Activated CD4-positive, alpha-beta T cell treated with anti-CD3 and anti-CD28 coated beads for 4 hours (primary cell): ENCODE measurements at regions not wholly inside any gene's neighbourhood (a gene's known extent, or its start where the extent isn't known, plus 50 kb on each side); places are given as distances from the start of the nearest gene placed in this dataset.
"Not testable (repeated sequence)": the region's sequence is repeated elsewhere in the genome, so short reads cannot be mapped to it uniquely, and the experiment has no call there.

ENCODE experiments used
- DNase-seq, 2 donors: peaks; one replicate each; pipeline ENCODE4 v3.0.0-alpha.2; 2020

GRCh38 chr11:38116616-38117015 is 1518.6 kb upstream of the RAG2 start:
- DNase-seq, result not testable (repeated sequence)

- not testable (repeated sequence) for DNase-seq
These were observed 1517.3 kb upstream of the RAG2 start for GRCh38 chr11:38115381-38115780.

- no peak for DNase-seq
These were observed 1502.9 kb upstream of the RAG2 start for GRCh38 chr11:38100836-38101462.

GRCh38 chr11:38095268-38095667 is 1497.2 kb upstream of the RAG2 start:
- DNase-seq, result no peak

- no peak for DNase-seq
These were observed 1491.7 kb upstream of the RAG2 start for GRCh38 chr11:38089726-38090125.

GRCh38 chr11:38060920-38061319 is 1462.9 kb upstream of the RAG2 start:
- DNase-seq, result no peak

GRCh38 chr11:38060136-38060535 is 1462.1 kb upstream of the RAG2 start:
- DNase-seq, result no peak

GRCh38 chr11:38046571-38047135 is 1448.6 kb upstream of the RAG2 start:
- no peak for DNase-seq

- no peak for DNase-seq
These were observed 1445.0 kb upstream of the RAG2 start for GRCh38 chr11:38043060-38043459.

GRCh38 chr11:38038777-38039176 is 1440.7 kb upstream of the RAG2 start:
- no peak for DNase-seq

- no peak for DNase-seq
These were observed 1421.2 kb upstream of the RAG2 start for GRCh38 chr11:38019072-38019775.

GRCh38 chr11:38014405-38014804 is 1416.4 kb upstream of the RAG2 start:
- DNase-seq, result no peak

- DNase-seq, result no peak
These were observed 1415.1 kb upstream of the RAG2 start for GRCh38 chr11:38013157-38013556.

GRCh38 chr11:38011496-38011895 is 1413.5 kb upstream of the RAG2 start:
- no peak for DNase-seq

- DNase-seq, result no peak
These were observed 1411.9 kb upstream of the RAG2 start for GRCh38 chr11:38009932-38010331.

GRCh38 chr11:38006466-38006865 is 1408.4 kb upstream of the RAG2 start:
- no peak for DNase-seq

- no peak for DNase-seq
These were observed 1407.6 kb upstream of the RAG2 start for GRCh38 chr11:38005597-38005996.

- DNase-seq, result no peak
These were observed 1401.1 kb upstream of the RAG2 start for GRCh38 chr11:37999171-37999570.

GRCh38 chr11:37995886-37996285 is 1397.8 kb upstream of the RAG2 start:
- no peak for DNase-seq

- DNase-seq, result no peak
These were observed 1390.0 kb upstream of the RAG2 start for GRCh38 chr11:37988031-37988430.

- DNase-seq, result no peak
These were observed 1387.0 kb upstream of the RAG2 start for GRCh38 chr11:37984991-37985390.

- no peak for DNase-seq
These were observed 1380.6 kb upstream of the RAG2 start for GRCh38 chr11:37978647-37979046.

- no peak for DNase-seq
These were observed 1375.9 kb upstream of the RAG2 start for GRCh38 chr11:37973941-37974340.

GRCh38 chr11:37972691-37973090 is 1374.7 kb upstream of the RAG2 start:
- DNase-seq, result no peak
